ENCODE measurements at regions not wholly inside any gene's neighbourhood (a gene's known extent, or its start where the extent isn't known, plus 50 kb on each side); places are given as distances from the start of the nearest gene placed in this dataset.

DNA sequence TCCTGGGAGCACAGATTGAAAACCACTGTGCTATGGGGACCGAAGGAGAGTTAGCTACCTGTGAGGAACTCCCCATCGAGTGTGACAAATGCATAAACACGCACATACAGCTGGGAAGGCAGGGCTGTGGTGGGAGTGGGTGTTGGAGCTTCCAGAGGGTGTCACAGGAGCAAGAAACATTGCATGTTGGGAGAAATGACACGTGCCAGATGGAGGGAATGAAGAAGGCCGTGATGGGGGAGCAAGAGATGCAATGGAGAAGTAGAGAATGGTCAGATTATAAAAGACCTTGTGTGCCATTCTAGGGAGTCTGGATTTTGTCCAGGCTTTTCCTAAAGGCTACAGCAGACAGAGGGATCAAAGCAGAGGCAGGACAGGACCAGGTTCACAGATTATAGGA is 91.1 kb upstream of the NDUFV2 start:
- TF ChIP-seq, protein P1, sequence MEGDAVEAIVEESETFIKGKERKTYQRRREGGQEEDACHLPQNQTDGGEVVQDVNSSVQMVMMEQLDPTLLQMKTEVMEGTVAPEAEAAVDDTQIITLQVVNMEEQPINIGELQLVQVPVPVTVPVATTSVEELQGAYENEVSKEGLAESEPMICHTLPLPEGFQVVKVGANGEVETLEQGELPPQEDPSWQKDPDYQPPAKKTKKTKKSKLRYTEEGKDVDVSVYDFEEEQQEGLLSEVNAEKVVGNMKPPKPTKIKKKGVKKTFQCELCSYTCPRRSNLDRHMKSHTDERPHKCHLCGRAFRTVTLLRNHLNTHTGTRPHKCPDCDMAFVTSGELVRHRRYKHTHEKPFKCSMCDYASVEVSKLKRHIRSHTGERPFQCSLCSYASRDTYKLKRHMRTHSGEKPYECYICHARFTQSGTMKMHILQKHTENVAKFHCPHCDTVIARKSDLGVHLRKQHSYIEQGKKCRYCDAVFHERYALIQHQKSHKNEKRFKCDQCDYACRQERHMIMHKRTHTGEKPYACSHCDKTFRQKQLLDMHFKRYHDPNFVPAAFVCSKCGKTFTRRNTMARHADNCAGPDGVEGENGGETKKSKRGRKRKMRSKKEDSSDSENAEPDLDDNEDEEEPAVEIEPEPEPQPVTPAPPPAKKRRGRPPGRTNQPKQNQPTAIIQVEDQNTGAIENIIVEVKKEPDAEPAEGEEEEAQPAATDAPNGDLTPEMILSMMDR (IDR thresholded peaks at IDR 0.05; ENCODE audit: insufficient read depth, low read length), result no peak
- TF ChIP-seq POLR2AphosphoS5 (IDR thresholded peaks at IDR 0.05; ENCODE audit: low read depth), result no peak
- no peak for TF ChIP-seq GABPA (IDR thresholded peaks at IDR 0.05; ENCODE audit: low read depth)
- TF ChIP-seq, protein P2, sequence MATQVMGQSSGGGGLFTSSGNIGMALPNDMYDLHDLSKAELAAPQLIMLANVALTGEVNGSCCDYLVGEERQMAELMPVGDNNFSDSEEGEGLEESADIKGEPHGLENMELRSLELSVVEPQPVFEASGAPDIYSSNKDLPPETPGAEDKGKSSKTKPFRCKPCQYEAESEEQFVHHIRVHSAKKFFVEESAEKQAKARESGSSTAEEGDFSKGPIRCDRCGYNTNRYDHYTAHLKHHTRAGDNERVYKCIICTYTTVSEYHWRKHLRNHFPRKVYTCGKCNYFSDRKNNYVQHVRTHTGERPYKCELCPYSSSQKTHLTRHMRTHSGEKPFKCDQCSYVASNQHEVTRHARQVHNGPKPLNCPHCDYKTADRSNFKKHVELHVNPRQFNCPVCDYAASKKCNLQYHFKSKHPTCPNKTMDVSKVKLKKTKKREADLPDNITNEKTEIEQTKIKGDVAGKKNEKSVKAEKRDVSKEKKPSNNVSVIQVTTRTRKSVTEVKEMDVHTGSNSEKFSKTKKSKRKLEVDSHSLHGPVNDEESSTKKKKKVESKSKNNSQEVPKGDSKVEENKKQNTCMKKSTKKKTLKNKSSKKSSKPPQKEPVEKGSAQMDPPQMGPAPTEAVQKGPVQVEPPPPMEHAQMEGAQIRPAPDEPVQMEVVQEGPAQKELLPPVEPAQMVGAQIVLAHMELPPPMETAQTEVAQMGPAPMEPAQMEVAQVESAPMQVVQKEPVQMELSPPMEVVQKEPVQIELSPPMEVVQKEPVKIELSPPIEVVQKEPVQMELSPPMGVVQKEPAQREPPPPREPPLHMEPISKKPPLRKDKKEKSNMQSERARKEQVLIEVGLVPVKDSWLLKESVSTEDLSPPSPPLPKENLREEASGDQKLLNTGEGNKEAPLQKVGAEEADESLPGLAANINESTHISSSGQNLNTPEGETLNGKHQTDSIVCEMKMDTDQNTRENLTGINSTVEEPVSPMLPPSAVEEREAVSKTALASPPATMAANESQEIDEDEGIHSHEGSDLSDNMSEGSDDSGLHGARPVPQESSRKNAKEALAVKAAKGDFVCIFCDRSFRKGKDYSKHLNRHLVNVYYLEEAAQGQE (IDR thresholded peaks at IDR 0.05; ENCODE audit: insufficient replicate concordance, low read depth), result no peak
- no peak for TF ChIP-seq SPI1 (IDR thresholded peaks at IDR 0.05; ENCODE audit: borderline replicate concordance, low read depth)

All from HL-60 (cell line).